ENCODE measurements at regions not wholly inside any gene's neighbourhood (a gene's known extent, or its start where the extent isn't known, plus 50 kb on each side); places are given as distances from the start of the nearest gene placed in this dataset.

DNA sequence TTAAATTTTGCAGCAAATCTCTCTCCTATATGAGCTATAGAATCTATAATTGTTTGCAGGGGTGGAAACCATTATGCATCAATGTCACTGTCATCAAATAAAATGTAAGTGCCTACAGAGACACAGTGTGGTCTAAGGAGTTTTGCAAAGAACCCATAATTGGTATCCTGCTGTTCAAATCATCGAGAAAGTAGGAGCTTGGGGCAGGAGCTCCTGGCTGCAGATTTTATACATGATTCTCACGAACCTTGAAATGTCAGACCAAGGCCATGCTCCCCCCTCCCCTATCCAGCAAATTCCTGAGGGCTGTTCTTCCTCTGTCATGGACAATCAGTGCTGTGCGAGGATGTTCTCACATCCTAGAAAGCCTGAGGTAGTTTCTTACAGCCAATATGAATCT, 119.5 kb upstream of the CYRIA start:
- CTCF ChIA-PET, result no interaction called here
- POLR2A ChIA-PET, result no interaction called here

DNA sequence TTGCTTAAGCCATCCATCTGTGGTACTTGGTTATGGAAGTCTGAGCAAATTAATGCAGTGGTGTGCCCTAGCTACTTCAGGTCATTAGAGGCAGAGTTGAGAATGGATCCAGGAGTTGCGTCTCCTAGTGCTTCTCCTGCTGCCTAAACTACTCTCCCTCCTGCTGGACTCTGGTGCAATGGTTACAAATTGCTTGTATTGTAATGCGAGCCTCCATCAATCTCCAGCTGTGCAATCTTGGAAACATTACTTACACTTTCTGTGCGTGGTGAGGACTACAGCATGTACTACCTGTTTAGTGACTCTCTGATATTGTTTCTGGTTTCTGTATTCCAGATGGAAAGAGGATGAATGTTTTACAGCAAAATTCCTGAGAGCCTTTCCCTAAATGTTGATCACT, 119.0 kb upstream of the CYRIA start:
- ChIA-PET POLR2A (no interaction called here), CTCF (no interaction called here)
- no peaks in the 10 kb centered on the region for H3K36me3 ChIP-seq (ENCODE audit: control insufficient read depth, insufficient read depth, low read length)
- no peak for DNase-seq (ENCODE audit: low read depth)
- TF ChIP-seq, protein P1, sequence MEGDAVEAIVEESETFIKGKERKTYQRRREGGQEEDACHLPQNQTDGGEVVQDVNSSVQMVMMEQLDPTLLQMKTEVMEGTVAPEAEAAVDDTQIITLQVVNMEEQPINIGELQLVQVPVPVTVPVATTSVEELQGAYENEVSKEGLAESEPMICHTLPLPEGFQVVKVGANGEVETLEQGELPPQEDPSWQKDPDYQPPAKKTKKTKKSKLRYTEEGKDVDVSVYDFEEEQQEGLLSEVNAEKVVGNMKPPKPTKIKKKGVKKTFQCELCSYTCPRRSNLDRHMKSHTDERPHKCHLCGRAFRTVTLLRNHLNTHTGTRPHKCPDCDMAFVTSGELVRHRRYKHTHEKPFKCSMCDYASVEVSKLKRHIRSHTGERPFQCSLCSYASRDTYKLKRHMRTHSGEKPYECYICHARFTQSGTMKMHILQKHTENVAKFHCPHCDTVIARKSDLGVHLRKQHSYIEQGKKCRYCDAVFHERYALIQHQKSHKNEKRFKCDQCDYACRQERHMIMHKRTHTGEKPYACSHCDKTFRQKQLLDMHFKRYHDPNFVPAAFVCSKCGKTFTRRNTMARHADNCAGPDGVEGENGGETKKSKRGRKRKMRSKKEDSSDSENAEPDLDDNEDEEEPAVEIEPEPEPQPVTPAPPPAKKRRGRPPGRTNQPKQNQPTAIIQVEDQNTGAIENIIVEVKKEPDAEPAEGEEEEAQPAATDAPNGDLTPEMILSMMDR (IDR thresholded peaks at IDR 0.05; ENCODE audit: insufficient read depth, low read depth, low read length), result no peak
- no peaks in the 10 kb centered on the region for H3K27me3 ChIP-seq (ENCODE audit: control insufficient read depth, insufficient read depth, low read length)
- H3K4me3 ChIP-seq (ENCODE audit: low read depth, low read length), result no peak overlapping the region

More for the DNA sequence above, 119.5 kb upstream of the CYRIA start:
- no peak for DNase-seq (ENCODE audit: low read depth)
- Histone ChIP-seq H3K27me3 (ENCODE audit: control insufficient read depth, insufficient read depth, low read length) (no peaks in the 10 kb centered on the region), H3K36me3 (ENCODE audit: control insufficient read depth, insufficient read depth, low read length) (no peaks in the 10 kb centered on the region), H3K4me3 (ENCODE audit: low read depth, low read length) (no peak overlapping the region)
- TF ChIP-seq, protein P1 (IDR thresholded peaks at IDR 0.05; ENCODE audit: insufficient read depth, low read depth, low read length), result no peak

DNA sequence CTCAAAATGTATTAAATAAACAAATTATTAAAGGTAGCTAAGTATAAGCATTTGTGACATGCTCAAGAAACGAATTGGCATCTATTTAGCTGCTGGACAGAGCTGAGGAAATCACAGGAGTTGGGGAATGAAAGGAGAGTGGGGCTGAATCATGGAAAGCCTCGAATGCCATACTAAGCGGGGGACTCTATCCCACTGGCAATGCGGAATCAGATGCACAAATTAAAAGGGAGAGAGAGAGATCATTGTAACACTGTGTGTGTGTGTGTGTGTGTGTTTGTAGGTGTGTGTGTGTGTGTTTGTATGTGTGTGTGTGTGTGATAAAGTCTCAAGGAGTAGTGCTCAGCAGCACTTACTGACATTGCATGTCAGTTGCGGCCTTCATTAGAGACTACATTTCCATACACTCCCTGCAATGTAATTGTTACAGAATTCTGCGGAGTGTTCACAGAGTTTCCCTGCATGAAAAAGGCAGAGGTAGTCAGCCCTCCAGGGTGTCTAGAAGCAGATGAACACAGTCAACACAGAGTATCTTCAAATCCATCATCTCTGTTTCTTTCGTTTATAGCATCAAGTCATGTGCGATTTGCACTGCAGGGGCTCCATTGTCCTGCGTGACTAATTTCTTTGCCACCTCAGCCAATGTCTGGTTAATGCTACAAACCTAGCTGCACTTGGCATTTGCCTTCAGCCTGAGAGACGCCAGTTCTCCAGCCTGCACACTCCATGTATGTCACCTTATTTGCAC, 111.7 kb upstream of the CYRIA start:
- ChIA-PET POLR2A (no interaction called here), CTCF (no interaction called here)
- no peak overlapping the region for H3K4me3 ChIP-seq (ENCODE audit: low read depth, low read length)
- no peaks in the 10 kb centered on the region for H3K36me3 ChIP-seq (ENCODE audit: control insufficient read depth, insufficient read depth, low read length)
- no peak for DNase-seq (ENCODE audit: low read depth)
- TF ChIP-seq, protein P1 (IDR thresholded peaks at IDR 0.05; ENCODE audit: insufficient read depth, low read depth, low read length), result no peak
- no peaks in the 10 kb centered on the region for H3K27me3 ChIP-seq (ENCODE audit: control insufficient read depth, insufficient read depth, low read length)

- H3K36me3 ChIP-seq (ENCODE audit: control insufficient read depth, insufficient read depth, low read length), result no peaks in the 10 kb centered on the region
- POLR2A ChIA-PET, result no interaction called here
- no peak overlapping the region for H3K4me3 ChIP-seq (ENCODE audit: low read depth, low read length)
- H3K27me3 ChIP-seq (ENCODE audit: control insufficient read depth, insufficient read depth, low read length), result no peaks in the 10 kb centered on the region
- no peak for DNase-seq (ENCODE audit: low read depth)
- CTCF ChIA-PET, result no interaction called here
- TF ChIP-seq, protein P1 (IDR thresholded peaks at IDR 0.05; ENCODE audit: insufficient read depth, low read depth, low read length), result no peak
Observed at GRCh38 chr2:16775899-16776231, 110.2 kb upstream of the CYRIA start.

GRCh38 chr2:16774980-16775898, 109.6 kb upstream of the CYRIA start:
- ChIA-PET CTCF (no interaction called here), POLR2A (no interaction called here)
- DNase-seq (ENCODE audit: low read depth), result no peak
- Histone ChIP-seq H3K27me3 (ENCODE audit: control insufficient read depth, insufficient read depth, low read length) (no peaks in the 10 kb centered on the region), H3K36me3 (ENCODE audit: control insufficient read depth, insufficient read depth, low read length) (no peaks in the 10 kb centered on the region), H3K4me3 (ENCODE audit: low read depth, low read length) (no peak overlapping the region)
- TF ChIP-seq, protein P1 (IDR thresholded peaks at IDR 0.05; ENCODE audit: insufficient read depth, low read depth, low read length), result no peak

Measured in BJ (cell line).